ENCODE measurements at regions not wholly inside any gene's neighbourhood (a gene's known extent, or its start where the extent isn't known, plus 50 kb on each side); places are given as distances from the start of the nearest gene placed in this dataset.
"Not testable (repeated sequence)": the region's sequence is repeated elsewhere in the genome, so short reads cannot be mapped to it uniquely, and the experiment has no call there.

GRCh38 chr14:38556252-38556651 is 300.4 kb upstream of the CLEC14A start:
- no peak overlapping the region for H3K4me3 ChIP-seq (ENCODE audit: low read depth, low read length)
- DNase-seq (ENCODE audit: low read depth) = no peak

GRCh38 chr14:38554026-38554425 is 298.1 kb upstream of the CLEC14A start:
- no peak overlapping the region for H3K4me3 ChIP-seq (ENCODE audit: low read depth, low read length)
- no peak for DNase-seq (ENCODE audit: low read depth)
- TF ChIP-seq CTCF (conservative IDR thresholded peaks at IDR 0.05; ENCODE audit: low read depth, low read length) = no peak

More at GRCh38 chr14:38556252-38556651, 300.4 kb upstream of the CLEC14A start:
- TF ChIP-seq CTCF (conservative IDR thresholded peaks at IDR 0.05; ENCODE audit: low read depth, low read length) = no peak

- H3K4me3 ChIP-seq (ENCODE audit: low read depth, low read length) = no peak overlapping the region
- TF ChIP-seq CTCF (conservative IDR thresholded peaks at IDR 0.05; ENCODE audit: low read depth, low read length) = no peak
- DNase-seq (ENCODE audit: low read depth) = no peak
Measured at GRCh38 chr14:38553586-38553985, 297.7 kb upstream of the CLEC14A start.

GRCh38 chr14:38549564-38549963 is 293.7 kb upstream of the CLEC14A start:
- TF ChIP-seq CTCF (conservative IDR thresholded peaks at IDR 0.05; ENCODE audit: low read depth, low read length) = no peak
- no peak overlapping the region for H3K4me3 ChIP-seq (ENCODE audit: low read depth, low read length)

GRCh38 chr14:38547961-38548490 is 292.1 kb upstream of the CLEC14A start:
- no peak for DNase-seq (ENCODE audit: low read depth)
- no peak overlapping the region for H3K4me3 ChIP-seq (ENCODE audit: low read depth, low read length)
- no peak for TF ChIP-seq CTCF (conservative IDR thresholded peaks at IDR 0.05; ENCODE audit: low read depth, low read length)

More at GRCh38 chr14:38549564-38549963, 293.7 kb upstream of the CLEC14A start:
- no peak for DNase-seq (ENCODE audit: low read depth)

GRCh38 chr14:38546932-38547551 is 291.1 kb upstream of the CLEC14A start:
- H3K4me3 ChIP-seq (ENCODE audit: low read depth, low read length) = no peak overlapping the region
- DNase-seq (ENCODE audit: low read depth) = no peak
- no peak for TF ChIP-seq CTCF (conservative IDR thresholded peaks at IDR 0.05; ENCODE audit: low read depth, low read length)

- DNase-seq (ENCODE audit: low read depth) = no peak
- no peak for TF ChIP-seq CTCF (conservative IDR thresholded peaks at IDR 0.05; ENCODE audit: low read depth, low read length)
- H3K4me3 ChIP-seq (ENCODE audit: low read depth, low read length) = no peak overlapping the region
Measured at GRCh38 chr14:38544776-38545175, 288.9 kb upstream of the CLEC14A start.

- not testable (repeated sequence) for DNase-seq (ENCODE audit: low read depth); H3K4me3 ChIP-seq (ENCODE audit: low read depth, low read length)
Measured at GRCh38 chr14:38543851-38544250, 288.0 kb upstream of the CLEC14A start.

- DNase-seq (ENCODE audit: low read depth); H3K4me3 ChIP-seq (ENCODE audit: low read depth, low read length): not testable (repeated sequence)
Measured at GRCh38 chr14:38538053-38538452, 282.2 kb upstream of the CLEC14A start.

All from epithelial cell of proximal tubule (primary cell).